ENCODE measurements at regions not wholly inside any gene's neighbourhood (a gene's known extent, or its start where the extent isn't known, plus 50 kb on each side); places are given as distances from the start of the nearest gene placed in this dataset.
"Not testable (repeated sequence)": the region's sequence is repeated elsewhere in the genome, so short reads cannot be mapped to it uniquely, and the experiment has no call there.

GRCh38 chr3:198138205-198138604 lies 178.2 kb downstream of the LMLN start:
- not testable (repeated sequence) for TF ChIP-seq ZFP30 (CRISPR knock-in tag; IDR thresholded peaks at IDR 0.05); PATZ1 (CRISPR knock-in tag; IDR thresholded peaks at IDR 0.05; ENCODE audit: borderline replicate concordance); TOX (CRISPR knock-in tag; IDR thresholded peaks at IDR 0.05; ENCODE audit: borderline replicate concordance)
